NT2/D1 (cell line): ENCODE measurements at regions not wholly inside any gene's neighbourhood (a gene's known extent, or its start where the extent isn't known, plus 50 kb on each side); places are given as distances from the start of the nearest gene placed in this dataset.
"Not testable (repeated sequence)": the region's sequence is repeated elsewhere in the genome, so short reads cannot be mapped to it uniquely, and the experiment has no call there.

Experiments used
- DNase-seq: peaks from one replicate; pipeline ENCODE4 v3.0.0-alpha.2; 2011; ENCODE audit warnings: low read depth, low spot score
- H3K27me3 ChIP-seq: 2 replicates; pipeline ENCODE4 v1.6.0; 2011; ENCODE audit warnings: mild to moderate bottlenecking; ENCODE audit not compliant: insufficient read length, insufficient read depth
- H3K36me3 ChIP-seq: 2 replicates; pipeline ENCODE4 v1.6.1; 2011; ENCODE audit warnings: mild to moderate bottlenecking, low read length, mixed read lengths; ENCODE audit not compliant: insufficient read depth, insufficient read length
- H3K4me1 ChIP-seq: 2 replicates; pipeline ENCODE4 v1.5.1; 2011; ENCODE audit not compliant: insufficient read depth, insufficient read length
- H3K4me3 ChIP-seq: 2 replicates; pipeline ENCODE4 v1.5.1; 2011; ENCODE audit warnings: low read depth; ENCODE audit not compliant: insufficient read length
- H3K9ac ChIP-seq: 2 replicates; pipeline ENCODE4 v1.6.0; 2011; ENCODE audit warnings: low read depth; ENCODE audit not compliant: insufficient read length
- H3K9me3 ChIP-seq: 2 replicates; pipeline ENCODE4 v1.5.1; 2011; ENCODE audit warnings: mild to moderate bottlenecking, low read length; ENCODE audit not compliant: insufficient read depth
- SUZ12 ChIP-seq: IDR thresholded peaks from 2 replicates; pipeline ENCODE4 v1.6.1; 2011; ENCODE audit not compliant: insufficient read length, insufficient read depth; ENCODE audit errors: extremely low read depth
- YY1 ChIP-seq: IDR thresholded peaks from 2 replicates; pipeline ENCODE4 v1.6.1; 2011; ENCODE audit not compliant: insufficient read length, insufficient read depth
- ZNF274 ChIP-seq: IDR thresholded peaks from 2 replicates; pipeline ENCODE4 v1.6.1; 2011; ENCODE audit warnings: mild to moderate bottlenecking, low read depth, low read length

DNA sequence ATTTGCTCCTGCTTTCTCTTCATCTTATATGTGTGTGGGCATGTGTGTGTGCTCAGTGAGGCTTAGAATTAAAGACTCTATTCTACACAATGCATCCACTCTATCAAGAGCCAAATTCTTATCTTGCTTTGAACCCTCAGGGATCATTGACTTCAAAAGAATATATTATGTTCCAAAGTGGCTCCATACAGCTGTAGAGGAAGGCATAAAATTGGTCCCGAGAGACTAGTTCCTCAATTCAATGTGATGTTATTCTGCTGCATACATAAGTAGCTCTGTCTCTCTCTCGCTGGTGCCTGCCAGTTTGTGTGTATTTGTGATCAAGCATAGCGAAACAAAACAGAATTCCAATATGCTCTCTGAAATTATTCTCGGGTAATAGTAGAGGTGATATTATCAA, 997.9 kb upstream of the POT1 start:
- Histone ChIP-seq H3K9ac (no peak overlapping the region), H3K27me3 (no peaks in the 10 kb centered on the region), H3K4me3 (no peak overlapping the region), H3K9me3 (no peaks in the 10 kb centered on the region), H3K36me3 (no peaks in the 10 kb centered on the region), H3K4me1 (no peaks in the 10 kb centered on the region)
- no peak for TF ChIP-seq ZNF274
- TF ChIP-seq YY1, result no peak
- no peak for TF ChIP-seq SUZ12
- DNase-seq, result no peak

DNA sequence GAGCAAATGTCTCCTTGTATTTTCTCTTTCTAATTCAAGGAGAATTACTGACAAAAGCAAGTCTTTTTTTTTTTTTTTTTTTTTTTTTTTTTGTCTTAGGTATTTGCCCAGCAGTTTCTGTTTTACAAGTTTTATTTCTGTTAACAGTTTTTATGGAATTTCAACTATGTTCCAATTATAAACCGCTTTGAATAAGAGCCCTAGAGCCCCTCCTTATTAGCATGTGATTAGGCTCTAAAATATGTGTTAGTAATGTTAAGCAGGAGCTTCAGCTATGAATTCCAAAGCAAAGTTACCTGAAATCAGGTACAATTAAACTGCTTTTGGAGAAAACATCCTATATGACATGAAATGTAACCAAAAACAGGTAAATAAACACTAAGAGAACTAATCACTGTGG, 997.0 kb upstream of the POT1 start:
- Histone ChIP-seq H3K4me3 (no peak overlapping the region), H3K36me3 (no peaks in the 10 kb centered on the region), H3K4me1 (no peaks in the 10 kb centered on the region), H3K9me3 (no peaks in the 10 kb centered on the region), H3K27me3 (no peaks in the 10 kb centered on the region), H3K9ac (no peak overlapping the region)
- TF ChIP-seq YY1, result no peak
- TF ChIP-seq SUZ12, result no peak
- TF ChIP-seq ZNF274, result no peak
- DNase-seq, result no peak

DNA sequence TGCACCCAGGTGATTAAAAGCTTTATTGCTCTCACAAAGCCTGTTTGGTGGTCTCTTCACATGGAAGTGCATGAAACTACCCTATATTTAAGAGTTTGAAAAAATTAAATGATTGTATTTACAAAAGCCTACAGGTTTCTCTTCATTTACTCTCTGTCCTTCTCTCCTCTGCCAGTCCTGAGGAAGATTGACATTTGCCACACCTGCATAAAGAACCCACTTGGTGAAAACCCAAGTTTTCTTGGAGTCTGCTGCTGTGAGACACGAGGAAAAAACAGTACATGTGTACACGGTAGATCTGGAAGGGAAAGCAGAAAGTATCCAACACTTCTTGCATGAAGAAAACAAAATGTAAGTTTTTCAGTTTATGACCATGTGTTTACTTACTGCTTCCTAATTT, 994.4 kb upstream of the POT1 start:
- H3K9ac ChIP-seq, result no peak overlapping the region
- TF ChIP-seq YY1 (no peak), ZNF274 (no peak), SUZ12 (no peak)
- no peaks in the 10 kb centered on the region for H3K27me3 ChIP-seq
- no peak for DNase-seq
- H3K36me3 ChIP-seq, result no peaks in the 10 kb centered on the region
- H3K9me3 ChIP-seq, result no peaks in the 10 kb centered on the region
- H3K4me3 ChIP-seq, result no peak overlapping the region
- H3K4me1 ChIP-seq, result no peaks in the 10 kb centered on the region

DNA sequence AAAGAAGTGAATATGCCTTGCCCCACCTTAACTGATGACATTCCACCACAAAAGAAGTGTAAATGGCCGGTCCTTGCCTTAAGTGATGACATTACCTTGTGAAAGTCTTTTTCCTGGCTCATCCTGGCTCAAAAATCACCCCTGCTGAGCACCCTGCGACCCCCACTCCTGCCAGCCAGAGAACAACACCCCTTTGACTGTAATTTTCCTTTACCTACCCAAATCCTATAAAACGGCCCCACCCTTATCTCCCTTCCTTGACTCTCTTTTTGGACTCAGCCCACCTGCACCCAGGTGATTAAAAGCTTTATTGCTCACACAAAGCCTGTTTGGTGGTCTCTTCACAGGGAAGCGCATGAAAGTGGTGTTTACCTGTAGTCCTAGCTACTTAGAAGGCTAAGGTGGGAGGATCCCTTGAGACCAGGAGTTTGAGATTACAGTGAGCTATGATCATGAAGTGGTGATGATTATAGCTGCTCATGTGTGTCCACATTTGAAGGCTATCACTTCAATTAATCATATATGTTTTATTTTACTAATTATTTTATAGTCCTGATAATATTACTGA, 985.8 kb upstream of the POT1 start:
- H3K4me3 ChIP-seq, H3K36me3 ChIP-seq, H3K9ac ChIP-seq, H3K4me1 ChIP-seq, H3K27me3 ChIP-seq, H3K9me3 ChIP-seq: not testable (repeated sequence)
- peak; percentile 18 for DNase-seq

DNA sequence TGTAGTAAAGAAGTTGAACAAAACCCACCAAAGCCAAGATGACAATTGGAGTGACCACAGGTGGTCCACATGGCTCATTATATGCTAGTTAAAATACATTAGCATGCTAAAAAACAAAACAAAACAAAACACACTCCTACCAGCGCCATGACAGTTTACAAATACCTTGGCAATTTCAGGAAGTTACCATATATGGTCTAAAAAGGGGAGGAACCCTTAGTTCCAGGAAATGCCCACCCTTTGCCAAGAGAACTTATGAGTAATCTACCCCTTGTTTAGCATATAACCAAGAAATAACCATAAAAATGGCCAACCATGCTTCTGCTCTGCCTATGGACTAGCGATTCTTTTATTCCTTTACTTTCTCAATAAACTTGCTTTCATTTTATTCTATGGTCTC, 979.1 kb upstream of the POT1 start:
- Histone ChIP-seq H3K4me3 (no peak overlapping the region), H3K4me1 (no peaks in the 10 kb centered on the region), H3K9me3 (peaks cover 8% of the 10 kb centered on the region), H3K36me3 (no peaks in the 10 kb centered on the region), H3K9ac (no peak overlapping the region), H3K27me3 (no peaks in the 10 kb centered on the region)
- no peak for TF ChIP-seq ZNF274
- no peak for DNase-seq

DNA sequence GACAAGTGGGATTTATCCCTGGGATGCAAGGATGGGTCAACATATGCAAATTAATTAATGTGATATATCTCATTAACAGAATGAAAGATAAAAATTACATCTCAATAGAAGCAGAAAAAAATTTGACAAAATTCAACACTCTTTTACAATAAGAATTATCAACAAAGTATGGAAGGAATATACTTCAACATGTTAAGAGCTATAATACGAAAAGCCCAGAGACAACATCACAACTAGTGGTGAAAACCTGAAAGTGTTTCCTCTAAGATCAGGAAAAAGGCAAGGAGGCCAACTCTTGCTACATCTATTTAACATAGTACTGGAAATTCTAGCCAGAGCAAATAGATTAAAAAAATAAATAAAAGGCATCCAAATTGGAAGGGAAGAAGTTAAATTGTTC, 970.0 kb upstream of the POT1 start:
- Histone ChIP-seq H3K9me3 (no peaks in the 10 kb centered on the region), H3K27me3 (no peaks in the 10 kb centered on the region), H3K4me3 (no peak overlapping the region), H3K36me3 (no peaks in the 10 kb centered on the region), H3K4me1 (no peaks in the 10 kb centered on the region), H3K9ac (no peak overlapping the region)
- no peak for TF ChIP-seq YY1
- TF ChIP-seq ZNF274, result no peak
- TF ChIP-seq SUZ12, result no peak
- no peak for DNase-seq

DNA sequence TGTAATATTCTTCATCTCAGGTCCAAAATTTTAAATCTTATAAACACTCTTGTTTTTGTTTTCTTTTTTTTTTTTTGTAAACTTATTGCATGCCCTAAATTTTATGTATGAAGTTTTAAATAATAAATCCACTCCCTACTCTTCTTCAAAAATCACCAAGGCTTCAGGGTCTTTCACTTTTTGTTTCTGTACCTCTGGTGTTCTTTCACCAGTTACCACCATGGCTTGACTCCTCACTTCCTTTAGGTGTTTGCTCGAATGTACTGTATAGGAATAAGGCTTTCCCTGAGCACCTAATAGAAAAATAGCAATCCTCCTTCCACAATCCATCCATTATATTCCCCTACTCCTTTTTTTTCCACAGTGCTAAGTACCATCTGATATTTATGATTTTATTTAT, 962.8 kb upstream of the POT1 start:
- H3K4me3 ChIP-seq, result no peak overlapping the region
- no peak for DNase-seq
- no peaks in the 10 kb centered on the region for H3K9me3 ChIP-seq
- no peaks in the 10 kb centered on the region for H3K4me1 ChIP-seq
- TF ChIP-seq ZNF274 (no peak), YY1 (no peak), SUZ12 (no peak)
- H3K9ac ChIP-seq, result no peak overlapping the region
- H3K27me3 ChIP-seq, result no peaks in the 10 kb centered on the region
- no peaks in the 10 kb centered on the region for H3K36me3 ChIP-seq

DNA sequence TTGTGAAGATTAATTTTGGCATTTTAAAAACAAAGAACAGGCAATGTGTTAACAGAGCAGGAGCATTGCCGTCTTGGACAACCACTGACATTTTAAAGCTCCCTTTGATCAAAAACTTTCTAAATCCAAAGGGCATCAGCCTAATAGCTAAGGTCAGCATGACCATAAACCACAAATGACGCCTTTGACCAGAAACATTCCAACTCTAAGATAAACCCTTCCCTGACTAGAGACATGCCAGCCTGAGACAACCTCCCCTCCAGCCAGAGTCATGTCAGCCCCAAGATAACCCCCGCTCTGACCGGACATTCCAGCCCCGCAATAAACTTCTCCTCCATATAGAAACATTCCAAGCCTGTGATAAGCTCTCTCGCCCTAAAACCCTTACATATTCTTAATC, 949.4 kb upstream of the POT1 start:
- H3K36me3 ChIP-seq, result no peaks in the 10 kb centered on the region
- H3K4me3 ChIP-seq, result no peak overlapping the region
- TF ChIP-seq ZNF274 (no peak), YY1 (no peak), SUZ12 (no peak)
- DNase-seq, result no peak
- H3K9ac ChIP-seq, result no peak overlapping the region
- no peaks in the 10 kb centered on the region for H3K4me1 ChIP-seq
- H3K27me3 ChIP-seq, result no peaks in the 10 kb centered on the region
- peaks cover 18% of the 10 kb centered on the region for H3K9me3 ChIP-seq
